Ovary (tissue), 7 donors: ENCODE measurements at regions not wholly inside any gene's neighbourhood (a gene's known extent, or its start where the extent isn't known, plus 50 kb on each side); places are given as distances from the start of the nearest gene placed in this dataset.

Experiments used
- DNase-seq, 5 donors: peaks; one replicate each; pipeline ENCODE4 v3.0.0-alpha.2; 2019 to 2020
- H3K27ac ChIP-seq, 2 donors: fragments of 200-600 bp; one replicate each; pipeline versions ENCODE4 v1.5.1 to v1.8.0; 2019 to 2022
- H3K27me3 ChIP-seq: fragments of 200-600 bp; one replicate; pipeline ENCODE4 v1.8.0; 2022
- H3K36me3 ChIP-seq: fragments of 200-600 bp; sonication (generic); one replicate; pipeline ENCODE4 v1.5.1; 2019
- H3K4me1 ChIP-seq: one replicate; pipeline ENCODE4 v1.8.1; 2013; ENCODE audit warnings: mild to moderate bottlenecking, moderate library complexity; ENCODE audit not compliant: insufficient read depth
- H3K4me3 ChIP-seq: fragments of 200-600 bp; sonication (generic); one replicate; pipeline ENCODE4 v1.5.1; 2017
- H3K9me3 ChIP-seq, 2 donors: fragments of 200-600 bp in 1 of 2; sonication (generic) in 1 of 2; one replicate each; pipeline versions ENCODE4 v1.5.1 to v1.8.1; 2013 to 2019; ENCODE audit warnings: mild to moderate bottlenecking in 1 of 2, moderate library complexity in 1 of 2
- CTCF ChIP-seq, 3 donors: fragments of 450-650 bp in 2 of 3; fragments of 200-600 bp in 1 of 3; IDR thresholded peaks; one replicate each; pipeline versions ENCODE4 v1.5.1 to v1.8.0; 2016 to 2022; ENCODE audit warnings: antibody characterized with exemption in 3 of 3, mild to moderate bottlenecking in 1 of 3
- EP300 ChIP-seq: sonication (generic); formaldehyde crosslinking; IDR thresholded peaks from one replicate; pipeline ENCODE4 v1.6.1; 2017; ENCODE audit warnings: antibody characterized with exemption
- POLR2A ChIP-seq: fragments of 450-650 bp; IDR thresholded peaks from one replicate; pipeline ENCODE4 v1.6.1; 2017; ENCODE audit warnings: antibody characterized with exemption, mild to moderate bottlenecking, moderate library complexity
- WGBS, 3 donors: extraction: QIAGEN DNeasy Blood & Tissue Kit in 1 of 3; methylation state at CpG; one replicate each; pipeline versions ENCODE4 v1.1.5 to v1.1.7; 2013 to 2017; 5-methylcytosine and 5-hydroxymethylcytosine counted together
- intact Hi-C, 4 donors: fragments of 100-400 bp; cut with DNase I; formaldehyde crosslinking; loops; one replicate each; pipeline versions ENCODE4 v1.11.0 to v1.15.1; 2022 to 2023
- donor health status: DM: no; HTN: no; CAD: no; lungs with moderate emphysema.
- donor health status: DM: no; HTN: no; CAD: no.
- donor health status: Bipolar disorder and iron deficiency.
- donor health status: DM: no; HTN: no; CAD: no.
- donor health status: DM: yes; HTN: yes; CAD: no.

- intact Hi-C loops, result no loop called here
- H3K4me1 ChIP-seq, result peaks cover 5% of the 10 kb centered on the region
- no peaks in the 10 kb centered on the region for H3K36me3 ChIP-seq
- TF ChIP-seq CTCF (IDR thresholded peaks at IDR 0.05), result no peak
- TF ChIP-seq EP300, result no peak
- TF ChIP-seq POLR2A, result no peak
- no peak for DNase-seq
- H3K9me3 ChIP-seq, result no peaks in the 10 kb centered on the region
- WGBS, 3 donors, result 90 to 97% (median 97%) methylated on average over 2 of the region's 2 CpGs
- no peaks in the 10 kb centered on the region for H3K27me3 ChIP-seq
- no peak overlapping the region for H3K4me3 ChIP-seq
- no peak overlapping the region for H3K27ac ChIP-seq
These were observed 649.0 kb downstream of the RNF144B start for GRCh38 chr6:19036196-19036555.

- no peak overlapping the region for H3K4me3 ChIP-seq
- intact Hi-C loops, result no loop called here
- no peak for DNase-seq
- H3K36me3 ChIP-seq, result no peaks in the 10 kb centered on the region
- TF ChIP-seq EP300 (no peak), CTCF (IDR thresholded peaks at IDR 0.05) (no peak), POLR2A (no peak)
- H3K27me3 ChIP-seq, result no peaks in the 10 kb centered on the region
- peaks cover 5% of the 10 kb centered on the region for H3K4me1 ChIP-seq
- WGBS, 3 donors, result 96 to 97% (median 97%) methylated on average over 4 of the region's 4 CpGs
- no peaks in the 10 kb centered on the region for H3K9me3 ChIP-seq
- no peak overlapping the region for H3K27ac ChIP-seq
These were observed 650.5 kb downstream of the RNF144B start for GRCh38 chr6:19037607-19038006.

- no peak for DNase-seq
- Histone ChIP-seq H3K27me3 (no peaks in the 10 kb centered on the region), H3K4me3 (no peak overlapping the region), H3K36me3 (no peaks in the 10 kb centered on the region), H3K27ac (no peak overlapping the region), H3K9me3 (no peaks in the 10 kb centered on the region), H3K4me1 (no peaks in the 10 kb centered on the region)
- no peak for TF ChIP-seq EP300
- no peak for TF ChIP-seq POLR2A
- TF ChIP-seq CTCF (IDR thresholded peaks at IDR 0.05), result no peak
- intact Hi-C loops, result no loop called here
These were observed 652.1 kb downstream of the RNF144B start for GRCh38 chr6:19039287-19039686.

- DNase-seq, result no peak
- Histone ChIP-seq H3K9me3 (no peaks in the 10 kb centered on the region), H3K4me1 (no peaks in the 10 kb centered on the region), H3K27me3 (no peaks in the 10 kb centered on the region), H3K36me3 (no peaks in the 10 kb centered on the region), H3K4me3 (no peak overlapping the region), H3K27ac (no peak overlapping the region)
- intact Hi-C loops, result no loop called here
- WGBS, 3 donors, result 76 to 82% (median 82%) methylated on average over 6 of the region's 6 CpGs
- no peak for TF ChIP-seq POLR2A
- TF ChIP-seq CTCF (IDR thresholded peaks at IDR 0.05), result no peak
- no peak for TF ChIP-seq EP300
These were observed 654.8 kb downstream of the RNF144B start for GRCh38 chr6:19041906-19042305.

- no peaks in the 10 kb centered on the region for H3K9me3 ChIP-seq
- no peaks in the 10 kb centered on the region for H3K36me3 ChIP-seq
- DNase-seq, result no peak
- H3K4me1 ChIP-seq, result no peaks in the 10 kb centered on the region
- H3K4me3 ChIP-seq, result no peak overlapping the region
- 58 to 64% (median 62%) methylated on average over 5 of the region's 5 CpGs for WGBS, 3 donors
- H3K27ac ChIP-seq, result no peak overlapping the region
- intact Hi-C loops, result no loop called here
- TF ChIP-seq CTCF (IDR thresholded peaks at IDR 0.05), result no peak
- TF ChIP-seq POLR2A, result no peak
- TF ChIP-seq EP300, result no peak
- H3K27me3 ChIP-seq, result no peaks in the 10 kb centered on the region
These were observed 655.3 kb downstream of the RNF144B start for GRCh38 chr6:19042420-19042819.
